NOMO-1 treated with DMSO at 0.1 percent for 48 hours (cell line): ENCODE measurements at regions not wholly inside any gene's neighbourhood (a gene's known extent, or its start where the extent isn't known, plus 50 kb on each side); places are given as distances from the start of the nearest gene placed in this dataset.

Source experiments
- DNase-seq: peaks from one replicate; lab custom pipeline; 2025; ENCODE audit not compliant: unreplicated experiment; lab: John Stamatoyannopoulos, UW

- no peak for DNase-seq
Measured at GRCh38 chr9:82367929-82368328, 379.4 kb downstream of the SPATA31D1 start.

DNA sequence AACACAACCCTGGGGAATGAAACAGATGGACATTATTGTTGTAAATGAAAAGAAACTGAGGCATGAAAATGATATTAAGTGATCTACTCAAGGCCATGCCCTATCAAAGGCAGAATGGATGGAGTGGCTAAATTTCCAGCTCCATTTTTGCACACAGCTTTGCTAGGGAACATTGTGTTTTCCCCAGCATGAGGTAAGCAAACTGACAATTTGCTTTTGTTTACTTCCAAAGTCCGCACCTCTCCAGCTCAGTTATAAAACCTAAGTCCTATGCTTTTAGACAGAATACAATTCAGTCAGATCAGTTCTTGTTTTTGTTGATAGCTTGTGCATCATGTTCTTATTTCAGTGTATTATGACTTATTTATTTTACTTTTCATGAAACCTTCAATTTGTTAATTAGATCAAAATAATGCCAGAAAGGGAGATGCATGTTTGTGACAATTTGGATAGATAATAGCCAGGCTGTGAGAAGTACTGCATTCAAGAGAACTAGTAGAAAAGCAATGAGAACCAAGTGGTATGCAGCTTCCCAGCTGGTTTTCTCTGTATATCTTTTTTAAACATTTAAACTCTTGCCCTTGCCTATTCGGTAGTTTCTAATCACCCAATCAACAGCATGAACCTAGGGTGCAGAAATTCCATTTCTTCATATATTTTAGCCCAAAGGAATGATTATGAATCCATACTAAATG is 380.8 kb downstream of the SPATA31D1 start:
- DNase-seq, result no peak

GRCh38 chr9:82375041-82375440 is 386.5 kb downstream of the SPATA31D1 start:
- no peak for DNase-seq

DNA sequence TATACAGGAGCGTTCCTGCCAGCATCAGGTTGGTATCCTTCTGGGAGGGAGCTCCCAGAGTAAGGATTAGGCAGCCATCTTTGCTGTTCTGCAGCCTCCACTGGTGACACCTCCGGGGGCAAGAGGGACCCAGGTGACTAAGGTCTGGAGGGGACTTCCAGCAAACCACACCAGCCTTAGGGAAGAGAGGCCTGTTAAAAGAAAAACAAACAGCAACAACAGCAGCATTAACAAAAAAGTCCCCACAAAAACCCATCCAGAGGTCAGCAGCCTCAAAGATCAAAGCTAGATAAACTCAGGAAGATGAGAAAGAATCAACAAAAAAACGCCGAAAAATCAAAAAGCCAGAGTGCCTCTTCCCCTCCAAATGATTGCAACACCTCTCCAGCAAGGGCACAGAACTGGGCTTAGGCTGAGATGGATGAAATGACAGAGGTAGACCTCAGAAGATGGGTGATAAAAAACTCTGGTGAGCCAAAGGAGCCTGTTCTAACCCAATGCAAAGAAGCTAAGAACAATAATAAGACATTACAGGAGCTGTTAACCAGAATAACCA is 388.2 kb downstream of the SPATA31D1 start:
- no peak for DNase-seq

- no peak for DNase-seq
Measured at GRCh38 chr9:82382887-82383616, 394.5 kb downstream of the SPATA31D1 start.

DNA sequence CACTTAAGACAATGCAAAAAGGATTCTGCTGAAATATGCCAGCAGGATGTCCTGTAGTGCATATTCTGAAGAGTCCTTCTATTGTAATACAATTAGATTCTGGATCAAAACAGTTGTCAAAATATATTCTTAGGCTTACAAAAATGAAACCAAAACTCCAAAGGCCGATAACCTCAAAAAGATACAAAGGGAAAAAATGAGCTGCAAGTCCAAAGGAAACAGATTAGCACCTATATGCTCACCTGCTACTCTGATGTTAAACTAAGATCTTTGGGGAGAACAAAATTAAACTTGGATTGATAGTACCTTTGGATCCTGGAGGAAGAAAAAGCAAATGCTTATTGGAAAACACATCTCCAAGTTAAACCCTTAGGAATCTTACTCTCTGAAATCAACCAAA is 397.1 kb downstream of the SPATA31D1 start:
- no peak for DNase-seq

DNA sequence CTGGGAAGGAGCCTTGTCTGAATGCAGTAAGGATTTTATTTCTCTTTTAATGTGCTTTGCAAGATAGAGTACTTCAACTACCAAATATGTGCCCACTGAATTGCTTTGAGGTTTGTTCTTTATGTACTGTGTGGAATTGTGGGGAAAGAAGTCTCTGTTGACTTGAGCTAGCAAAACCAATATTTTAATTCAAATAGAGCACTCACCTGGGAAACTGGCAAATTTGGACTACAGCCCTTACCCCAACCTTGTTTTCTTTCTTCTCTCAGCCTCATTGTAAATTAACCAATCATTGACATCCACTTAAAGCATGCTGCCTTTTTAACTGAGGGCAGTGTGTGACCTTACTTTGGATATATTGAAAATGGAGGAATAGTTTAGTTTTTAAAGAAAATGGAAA is 409.0 kb downstream of the SPATA31D1 start:
- DNase-seq, result no peak

GRCh38 chr9:82404196-82404870 is 415.8 kb downstream of the SPATA31D1 start:
- DNase-seq, result no peak

- no peak for DNase-seq
Measured at GRCh38 chr9:82404881-82405280, 416.3 kb downstream of the SPATA31D1 start.

GRCh38 chr9:82406456-82407085 is 418.0 kb downstream of the SPATA31D1 start:
- DNase-seq, result no peak

- DNase-seq, result no peak
Measured at GRCh38 chr9:82410306-82410705, 421.7 kb downstream of the SPATA31D1 start.

DNA sequence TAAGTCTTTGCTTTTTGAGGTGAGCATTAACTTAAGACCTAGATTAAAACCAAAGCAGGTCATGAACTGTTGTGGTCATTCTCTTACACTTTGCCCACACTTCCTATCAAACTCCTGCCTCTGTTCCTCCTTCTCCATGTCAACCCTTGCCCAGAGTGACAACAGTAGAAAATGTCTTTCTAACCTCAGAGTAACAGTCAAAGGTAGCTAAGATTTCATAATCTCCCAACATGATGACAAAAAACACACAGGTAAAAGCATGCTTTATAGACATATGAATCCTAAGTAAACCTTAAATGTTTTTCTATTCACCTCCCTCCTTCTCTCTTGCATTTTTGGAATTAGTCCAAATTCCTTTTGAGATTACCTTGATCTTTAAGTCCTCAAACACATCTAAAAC is 422.3 kb downstream of the SPATA31D1 start:
- DNase-seq, result no peak

- DNase-seq, result no peak
Measured at GRCh38 chr9:82412586-82413305, 424.2 kb downstream of the SPATA31D1 start.

GRCh38 chr9:82417501-82417900 is 428.9 kb downstream of the SPATA31D1 start:
- DNase-seq, result no peak

DNA sequence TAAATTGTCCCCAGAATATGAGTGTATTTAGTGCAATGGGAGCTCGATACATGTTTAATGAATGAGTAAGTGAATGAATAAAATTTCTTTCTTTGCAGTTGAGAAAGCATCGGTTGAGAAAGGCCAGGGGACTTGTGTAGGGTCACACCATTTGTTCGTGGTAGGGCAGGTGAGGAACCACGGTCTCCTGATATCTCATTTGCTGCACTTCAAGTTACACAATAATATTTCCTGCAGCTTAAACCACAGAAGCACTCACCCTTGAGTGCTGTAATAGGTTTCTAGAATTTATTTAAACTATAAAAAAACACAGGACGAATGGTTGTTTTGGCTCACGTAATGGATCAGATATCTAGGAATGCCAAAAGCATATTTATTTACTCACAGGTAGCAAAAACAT is 429.8 kb downstream of the SPATA31D1 start:
- DNase-seq, result no peak

GRCh38 chr9:82419696-82420486 is 431.3 kb downstream of the SPATA31D1 start:
- DNase-seq, result no peak

DNA sequence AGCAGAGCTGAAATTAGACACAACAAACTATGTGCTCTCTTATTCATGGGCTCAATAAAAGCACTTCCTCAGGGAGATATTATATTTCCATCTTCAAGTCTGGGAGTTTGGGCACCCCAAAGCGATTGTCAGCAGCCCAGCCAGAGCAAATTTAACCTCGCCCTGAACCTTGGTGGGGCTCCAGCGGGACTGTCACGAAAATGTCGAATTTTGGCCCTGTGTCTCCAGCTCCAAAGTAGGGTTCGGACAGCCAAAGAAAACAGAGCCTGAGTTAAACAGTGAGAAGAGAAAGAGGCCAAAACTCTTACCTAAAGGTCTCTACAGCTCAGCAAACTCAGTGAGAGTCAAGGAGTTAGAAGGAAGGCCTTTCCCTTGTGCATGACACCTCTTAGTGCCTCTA is 432.9 kb downstream of the SPATA31D1 start:
- no peak for DNase-seq

- DNase-seq, result no peak
Measured at GRCh38 chr9:82423700-82424099, 435.1 kb downstream of the SPATA31D1 start.

GRCh38 chr9:82424599-82425120 is 436.1 kb downstream of the SPATA31D1 start:
- DNase-seq, result no peak

- no peak for DNase-seq
Measured at GRCh38 chr9:82431121-82431520, 442.5 kb downstream of the SPATA31D1 start.
